ENCODE measurements at regions not wholly inside any gene's neighbourhood (a gene's known extent, or its start where the extent isn't known, plus 50 kb on each side); places are given as distances from the start of the nearest gene placed in this dataset.

DNA sequence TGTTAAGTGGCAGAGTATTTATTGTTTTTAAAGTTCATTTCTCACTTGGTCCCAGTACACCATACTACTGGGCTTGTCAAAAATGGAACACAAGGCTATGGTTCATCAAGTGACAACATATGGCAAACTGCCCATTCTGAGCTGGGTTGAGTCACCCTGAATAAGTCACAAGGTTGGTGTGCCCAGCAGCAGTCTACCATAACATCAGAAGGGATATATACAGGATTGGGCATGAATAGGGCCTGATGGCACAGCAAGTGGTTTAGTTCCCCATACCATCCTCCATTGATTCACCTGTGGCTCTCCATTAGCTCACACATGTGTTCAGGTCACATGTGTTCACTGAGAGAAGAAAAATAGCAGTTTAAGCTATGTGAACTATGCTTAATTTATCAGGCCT, 249.8 kb upstream of the PRDM9 start:
- no peak overlapping the region for H2AFZ ChIP-seq
- no peaks in the 10 kb centered on the region for H3K36me3 ChIP-seq (replicated peaks; ENCODE audit: insufficient read depth, low read depth)
- H3K79me2 ChIP-seq: no peaks in the 10 kb centered on the region
- no peaks in the 10 kb centered on the region for H3K9me2 ChIP-seq (replicated peaks; ENCODE audit: insufficient read depth)
- no peak for DNase-seq (ENCODE audit: low spot score)
- H3K4me2 ChIP-seq: no peak overlapping the region
- no peak overlapping the region for H3K27ac ChIP-seq
- no peaks in the 10 kb centered on the region for H3K4me1 ChIP-seq (ENCODE audit: insufficient read depth)
- H3K27me3 ChIP-seq: no peaks in the 10 kb centered on the region
- H4K20me1 ChIP-seq (ENCODE audit: insufficient read depth, poor library complexity, severe bottlenecking): no peaks in the 10 kb centered on the region
- no peaks in the 10 kb centered on the region for H3K9me3 ChIP-seq (ENCODE audit: low read depth)
- TF ChIP-seq, protein P1, sequence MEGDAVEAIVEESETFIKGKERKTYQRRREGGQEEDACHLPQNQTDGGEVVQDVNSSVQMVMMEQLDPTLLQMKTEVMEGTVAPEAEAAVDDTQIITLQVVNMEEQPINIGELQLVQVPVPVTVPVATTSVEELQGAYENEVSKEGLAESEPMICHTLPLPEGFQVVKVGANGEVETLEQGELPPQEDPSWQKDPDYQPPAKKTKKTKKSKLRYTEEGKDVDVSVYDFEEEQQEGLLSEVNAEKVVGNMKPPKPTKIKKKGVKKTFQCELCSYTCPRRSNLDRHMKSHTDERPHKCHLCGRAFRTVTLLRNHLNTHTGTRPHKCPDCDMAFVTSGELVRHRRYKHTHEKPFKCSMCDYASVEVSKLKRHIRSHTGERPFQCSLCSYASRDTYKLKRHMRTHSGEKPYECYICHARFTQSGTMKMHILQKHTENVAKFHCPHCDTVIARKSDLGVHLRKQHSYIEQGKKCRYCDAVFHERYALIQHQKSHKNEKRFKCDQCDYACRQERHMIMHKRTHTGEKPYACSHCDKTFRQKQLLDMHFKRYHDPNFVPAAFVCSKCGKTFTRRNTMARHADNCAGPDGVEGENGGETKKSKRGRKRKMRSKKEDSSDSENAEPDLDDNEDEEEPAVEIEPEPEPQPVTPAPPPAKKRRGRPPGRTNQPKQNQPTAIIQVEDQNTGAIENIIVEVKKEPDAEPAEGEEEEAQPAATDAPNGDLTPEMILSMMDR (IDR thresholded peaks at IDR 0.05; ENCODE audit: poor library complexity): no peak
- TF ChIP-seq EZH2 (IDR thresholded peaks at IDR 0.05; ENCODE audit: borderline replicate concordance): no peak
- TF ChIP-seq EZH2phosphoT487 (IDR thresholded peaks at IDR 0.05; ENCODE audit: low read depth, severe bottlenecking, unreplicated experiment): no peak
- no peak overlapping the region for H3K4me3 ChIP-seq

DNA sequence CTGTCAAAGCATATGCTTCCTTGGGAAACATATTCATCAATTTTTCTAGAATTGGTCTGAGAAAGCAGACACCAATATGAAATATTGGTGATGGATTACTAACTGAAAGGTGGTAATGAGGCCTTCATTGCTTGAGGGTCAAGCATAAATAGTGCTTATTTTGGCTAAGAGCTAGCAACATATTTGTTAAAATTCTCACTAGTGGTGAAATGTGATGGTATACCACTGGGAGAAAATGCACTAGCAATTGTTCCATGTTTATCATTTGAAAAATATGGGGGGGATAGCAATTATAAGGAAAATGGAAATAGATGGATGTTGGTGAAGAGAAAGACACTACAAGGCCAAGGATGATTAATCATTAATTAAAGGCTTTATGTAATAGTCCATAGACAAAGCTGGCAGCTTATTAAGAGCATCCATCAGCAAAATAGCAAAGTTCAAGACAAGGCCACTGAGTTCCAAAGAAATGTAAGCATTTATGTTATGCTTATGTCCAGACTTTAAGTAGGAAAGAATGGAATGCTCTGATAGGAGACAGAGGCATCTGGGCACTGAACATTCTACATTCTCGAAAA, 253.7 kb upstream of the PRDM9 start:
- no peak overlapping the region for H3K27ac ChIP-seq
- H4K20me1 ChIP-seq (ENCODE audit: insufficient read depth, poor library complexity, severe bottlenecking): no peaks in the 10 kb centered on the region
- no peak overlapping the region for H3K4me2 ChIP-seq
- no peak for TF ChIP-seq EZH2phosphoT487 (IDR thresholded peaks at IDR 0.05; ENCODE audit: low read depth, severe bottlenecking, unreplicated experiment)
- no peak for TF ChIP-seq EZH2 (IDR thresholded peaks at IDR 0.05; ENCODE audit: borderline replicate concordance)
- TF ChIP-seq, protein P1 (IDR thresholded peaks at IDR 0.05; ENCODE audit: poor library complexity): no peak
- no peak for DNase-seq (ENCODE audit: low spot score)
- no peaks in the 10 kb centered on the region for H3K36me3 ChIP-seq (replicated peaks; ENCODE audit: insufficient read depth, low read depth)
- H3K79me2 ChIP-seq: no peaks in the 10 kb centered on the region
- H2AFZ ChIP-seq: no peak overlapping the region
- H3K9me2 ChIP-seq (replicated peaks; ENCODE audit: insufficient read depth): no peaks in the 10 kb centered on the region
- no peak overlapping the region for H3K4me3 ChIP-seq
- no peaks in the 10 kb centered on the region for H3K27me3 ChIP-seq
- WGBS (ENCODE audit: low lambda C conversion rate, missing lambda C conversion rate): 83% methylated on average over 1 of the region's 1 CpG
- no peaks in the 10 kb centered on the region for H3K9me3 ChIP-seq (ENCODE audit: low read depth)
- H3K4me1 ChIP-seq (ENCODE audit: insufficient read depth): no peaks in the 10 kb centered on the region

DNA sequence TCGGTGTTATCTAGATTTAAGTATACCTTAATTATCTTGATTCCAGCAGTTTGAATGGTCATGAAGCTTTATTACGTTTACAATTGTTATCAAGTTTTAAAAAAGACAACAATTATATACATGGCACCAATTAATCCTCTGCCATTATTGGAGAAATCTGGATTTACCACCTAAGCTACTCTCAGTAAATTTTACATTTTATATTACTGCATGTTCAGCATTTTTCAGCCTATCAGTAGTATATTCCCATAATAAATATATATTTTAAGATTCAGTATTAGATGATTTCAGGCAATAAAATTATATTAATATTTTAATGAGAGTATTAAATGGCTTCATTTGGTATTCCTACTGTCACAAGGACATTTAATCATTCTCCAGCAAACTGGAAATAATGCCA, 264.5 kb upstream of the PRDM9 start:
- H3K27me3 ChIP-seq: no peaks in the 10 kb centered on the region
- TF ChIP-seq EZH2 (IDR thresholded peaks at IDR 0.05; ENCODE audit: borderline replicate concordance) (no peak), EZH2phosphoT487 (IDR thresholded peaks at IDR 0.05; ENCODE audit: low read depth, severe bottlenecking, unreplicated experiment) (no peak)
- TF ChIP-seq, protein P1 (IDR thresholded peaks at IDR 0.05; ENCODE audit: poor library complexity): no peak
- no peak overlapping the region for H2AFZ ChIP-seq
- WGBS (ENCODE audit: low lambda C conversion rate, missing lambda C conversion rate): 72% methylated on average over 2 of the region's 2 CpGs
- H3K4me1 ChIP-seq (ENCODE audit: insufficient read depth): no peaks in the 10 kb centered on the region
- no peaks in the 10 kb centered on the region for H4K20me1 ChIP-seq (ENCODE audit: insufficient read depth, poor library complexity, severe bottlenecking)
- no peak overlapping the region for H3K27ac ChIP-seq
- no peaks in the 10 kb centered on the region for H3K79me2 ChIP-seq
- no peak overlapping the region for H3K4me2 ChIP-seq
- no peak for DNase-seq (ENCODE audit: low spot score)
- H3K9me2 ChIP-seq (replicated peaks; ENCODE audit: insufficient read depth): no peaks in the 10 kb centered on the region
- no peaks in the 10 kb centered on the region for H3K9me3 ChIP-seq (ENCODE audit: low read depth)
- no peak overlapping the region for H3K4me3 ChIP-seq
- H3K36me3 ChIP-seq (replicated peaks; ENCODE audit: insufficient read depth, low read depth): no peaks in the 10 kb centered on the region

DNA sequence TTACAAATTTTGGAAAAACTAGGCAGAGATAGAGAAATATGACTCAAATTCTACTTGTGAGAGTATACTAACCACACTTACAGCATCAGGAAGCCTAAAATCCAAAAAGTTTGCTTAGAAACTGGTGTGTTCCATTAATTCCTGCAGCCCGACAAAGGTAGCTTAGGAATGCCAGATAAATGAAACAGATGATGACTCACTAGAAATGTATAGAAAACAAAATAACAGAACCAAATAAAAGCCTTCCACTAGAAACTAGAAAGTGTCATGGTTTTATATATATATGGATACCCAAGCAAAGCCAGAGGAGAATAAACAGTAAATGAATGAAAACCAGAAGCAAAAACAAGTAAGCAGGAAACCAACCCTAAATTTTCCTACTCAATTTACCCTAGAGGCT, 272.2 kb upstream of the PRDM9 start:
- TF ChIP-seq EZH2 (IDR thresholded peaks at IDR 0.05; ENCODE audit: borderline replicate concordance) (no peak), EZH2phosphoT487 (IDR thresholded peaks at IDR 0.05; ENCODE audit: low read depth, severe bottlenecking, unreplicated experiment) (no peak)
- TF ChIP-seq, protein P1 (IDR thresholded peaks at IDR 0.05; ENCODE audit: poor library complexity): no peak
- 33% methylated on average over 1 of the region's 1 CpG for WGBS (ENCODE audit: low lambda C conversion rate, missing lambda C conversion rate)
- H2AFZ ChIP-seq: no peak overlapping the region
- H3K36me3 ChIP-seq (replicated peaks; ENCODE audit: insufficient read depth, low read depth): no peaks in the 10 kb centered on the region
- no peaks in the 10 kb centered on the region for H4K20me1 ChIP-seq (ENCODE audit: insufficient read depth, poor library complexity, severe bottlenecking)
- H3K9me2 ChIP-seq (replicated peaks; ENCODE audit: insufficient read depth): no peaks in the 10 kb centered on the region
- H3K27me3 ChIP-seq: no peaks in the 10 kb centered on the region
- H3K9me3 ChIP-seq (ENCODE audit: low read depth): no peaks in the 10 kb centered on the region
- no peak overlapping the region for H3K4me3 ChIP-seq
- no peak for DNase-seq (ENCODE audit: low spot score)
- H3K4me1 ChIP-seq (ENCODE audit: insufficient read depth): no peaks in the 10 kb centered on the region
- H3K4me2 ChIP-seq: no peak overlapping the region
- no peaks in the 10 kb centered on the region for H3K79me2 ChIP-seq
- H3K27ac ChIP-seq: no peak overlapping the region

Measured in hepatocyte (in vitro differentiated cells).